ENCODE measurements at regions not wholly inside any gene's neighbourhood (a gene's known extent, or its start where the extent isn't known, plus 50 kb on each side); places are given as distances from the start of the nearest gene placed in this dataset.

DNA sequence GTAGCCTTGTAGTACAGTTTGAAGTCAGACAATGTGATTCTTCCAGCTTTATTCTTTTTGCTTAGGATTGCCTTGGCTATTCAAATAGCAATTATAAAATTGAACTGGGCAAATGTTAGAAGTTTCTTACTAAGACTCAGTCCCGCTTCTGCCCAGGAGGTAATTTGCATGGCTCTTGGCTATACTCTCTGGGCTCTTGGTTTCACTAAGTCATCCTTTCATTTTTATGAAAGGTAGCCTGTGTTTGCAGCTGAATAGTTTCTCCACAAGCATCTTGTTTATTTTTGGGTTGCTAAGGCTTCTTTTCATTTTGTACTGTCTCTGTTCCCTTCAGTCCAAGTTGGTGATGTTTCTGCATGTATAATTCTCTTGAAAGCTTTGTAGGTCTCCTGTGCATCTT, 340.6 kb downstream of the SH2D4B start:
- no peak for FAIRE-seq
- no TSS peak for BruUV-seq (replicated peaks)
- in situ Hi-C loops (cut with HindIII; ENCODE audit: extremely low pct_ligation_motif_present, low pct_unique_long_range_greater_than_20kb) (no loop called here), intact Hi-C loops (cut with micrococcal nuclease; ENCODE audit: unreplicated experiment) (no loop called here)
- WGBS (ENCODE audit: low lambda C conversion rate): 5% methylated on average over 1 of the region's 1 CpG
- TF ChIP-seq SOX5 (CRISPR knock-in tag; IDR thresholded peaks at IDR 0.05; ENCODE audit: borderline replicate concordance): no peak
- TF ChIP-seq SP140L (CRISPR knock-in tag; IDR thresholded peaks at IDR 0.05; ENCODE audit: borderline replicate concordance): no peak
- no peak for TF ChIP-seq ZNF44 (CRISPR knock-in tag; IDR thresholded peaks at IDR 0.05)
- TF ChIP-seq SOX6 (IDR thresholded peaks at IDR 0.05): no peak
- no peak for TF ChIP-seq SOX6 (CRISPR knock-in tag; IDR thresholded peaks at IDR 0.05)
- no peak for TF ChIP-seq WIZ (CRISPR knock-in tag; IDR thresholded peaks at IDR 0.05)
- TF ChIP-seq PRDM4 (CRISPR knock-in tag; IDR thresholded peaks at IDR 0.05; ENCODE audit: borderline replicate concordance): no peak
- no peak for TF ChIP-seq ZZZ3 (CRISPR knock-in tag; IDR thresholded peaks at IDR 0.05; ENCODE audit: borderline replicate concordance)
- Histone ChIP-seq H2AFZ (ENCODE audit: low read length) (no peak overlapping the region), H3K79me2 (ENCODE audit: insufficient read depth, low read length) (no peaks in the 10 kb centered on the region), H3K9me3 (ENCODE audit: low read length) (no peaks in the 10 kb centered on the region), H3K27me3 (ENCODE audit: control insufficient read depth in 1 of 2, insufficient read depth in 2 of 2, low read length in 2 of 2) (no peaks in the 10 kb centered on the region), H3K4me2 (ENCODE audit: low read depth, low read length) (no peak overlapping the region), H3K4me3 (replicated peaks in 1 of 3; ENCODE audit: insufficient read depth in 1 of 3, low read depth in 2 of 3, low read length in 3 of 3) (no peak overlapping the region), H3K36me3 (replicated peaks in 1 of 2; ENCODE audit: control insufficient read depth in 1 of 2, insufficient read depth in 2 of 2, low read length in 2 of 2) (no peaks in the 10 kb centered on the region), H3K4me1 (ENCODE audit: insufficient read depth, low read length) (no peaks in the 10 kb centered on the region), H4K20me1 (ENCODE audit: insufficient read depth, low read length) (no peaks in the 10 kb centered on the region), H3K27ac (ENCODE audit: extremely low read length, insufficient read depth, low read length) (no peak overlapping the region), H3K9ac (ENCODE audit: insufficient read depth, low read depth, low read length) (no peak overlapping the region)
- DNase-seq (ENCODE audit: low spot score): no peak
- POLR2A ChIA-PET: no interaction called here
- no peak for ATAC-seq
- CTCF ChIA-PET (ENCODE audit: low intra/inter-chr PET ratio, low total read pairs): no interaction called here

- Histone ChIP-seq H2AFZ (ENCODE audit: low read length) (no peak overlapping the region), H3K4me1 (ENCODE audit: insufficient read depth, low read length) (no peaks in the 10 kb centered on the region), H3K4me3 (replicated peaks in 1 of 3; ENCODE audit: insufficient read depth in 1 of 3, low read depth in 2 of 3, low read length in 3 of 3) (no peak overlapping the region), H3K9ac (ENCODE audit: insufficient read depth, low read depth, low read length) (no peak overlapping the region), H3K9me3 (ENCODE audit: low read length) (no peaks in the 10 kb centered on the region), H3K4me2 (ENCODE audit: low read depth, low read length) (no peak overlapping the region), H3K27me3 (ENCODE audit: control insufficient read depth in 1 of 2, insufficient read depth in 2 of 2, low read length in 2 of 2) (no peaks in the 10 kb centered on the region), H3K79me2 (ENCODE audit: insufficient read depth, low read length) (no peaks in the 10 kb centered on the region), H3K36me3 (replicated peaks in 1 of 2; ENCODE audit: control insufficient read depth in 1 of 2, insufficient read depth in 2 of 2, low read length in 2 of 2) (no peaks in the 10 kb centered on the region), H3K27ac (ENCODE audit: extremely low read length, insufficient read depth, low read length) (no peak overlapping the region), H4K20me1 (ENCODE audit: insufficient read depth, low read length) (no peaks in the 10 kb centered on the region)
- ATAC-seq: no peak
- TF ChIP-seq MXD3 (CRISPR knock-in tag; IDR thresholded peaks at IDR 0.05): no peak
- no peak for DNase-seq (ENCODE audit: low spot score)
- FAIRE-seq: no peak
- intact Hi-C loops (cut with micrococcal nuclease; ENCODE audit: unreplicated experiment) (no loop called here), in situ Hi-C loops (cut with HindIII; ENCODE audit: extremely low pct_ligation_motif_present, low pct_unique_long_range_greater_than_20kb) (no loop called here)
- 0% methylated on average over 1 of the region's 1 CpG for WGBS (ENCODE audit: low lambda C conversion rate)
- BruUV-seq (replicated peaks): no TSS peak
- ChIA-PET CTCF (ENCODE audit: low intra/inter-chr PET ratio, low total read pairs) (no interaction called here), POLR2A (no interaction called here)
Measured at GRCh38 chr10:80890146-80890545, 352.4 kb downstream of the SH2D4B start.

Data from HepG2 (cell line).